Mesothelial cell of epicardium (in vitro differentiated cells): ENCODE measurements at regions not wholly inside any gene's neighbourhood (a gene's known extent, or its start where the extent isn't known, plus 50 kb on each side); places are given as distances from the start of the nearest gene placed in this dataset.
"Not testable (repeated sequence)": the region's sequence is repeated elsewhere in the genome, so short reads cannot be mapped to it uniquely, and the experiment has no call there.

Experiments used
- DNase-seq, 2 experiments: peaks; one replicate each; pipeline ENCODE4 v3.0.0; 2021; ENCODE audit warnings: low spot score in 2 of 2; ENCODE audit not compliant: unreplicated experiment in 2 of 2
- H3K27ac Mint-ChIP-seq: 2 replicates; pipeline ENCODE4 v1.8.0; 2021; ENCODE audit warnings: mixed read lengths
- H3K27me3 Mint-ChIP-seq: 2 replicates; pipeline ENCODE4 v1.8.0; 2021; ENCODE audit warnings: low read depth, mixed read lengths
- H3K36me3 Mint-ChIP-seq: 2 replicates; pipeline ENCODE4 v1.8.0; 2021; ENCODE audit warnings: mixed read lengths
- H3K4me1 Mint-ChIP-seq: 2 replicates; pipeline ENCODE4 v1.8.0; 2021; ENCODE audit warnings: mixed read lengths
- H3K4me3 Mint-ChIP-seq: 2 replicates; pipeline ENCODE4 v1.8.0; 2021; ENCODE audit warnings: mild to moderate bottlenecking, moderate library complexity, mixed read lengths
- H3K9me3 Mint-ChIP-seq: 2 replicates; pipeline ENCODE4 v1.8.0; 2021; ENCODE audit warnings: mixed read lengths
- CTCF ChIP-seq: fragments of 200-600 bp; sonication (generic); IDR thresholded peaks from one replicate; pipeline ENCODE4 v1.5.0; 2021; ENCODE audit warnings: antibody characterized with exemption; ENCODE audit not compliant: unreplicated experiment

GRCh38 chr5:87137283-87137682 lies 130.4 kb upstream of the RASA1 start:
- Mint-ChIP-seq H3K4me3 (no peak overlapping the region), H3K36me3 (no peaks in the 10 kb centered on the region), H3K4me1 (peaks cover 18% of the 10 kb centered on the region), H3K9me3 (peaks cover 5% of the 10 kb centered on the region), H3K27me3 (no peaks in the 10 kb centered on the region), H3K27ac (peak overlapping the region; percentile 59)
- TF ChIP-seq CTCF, result no peak
- no peak for DNase-seq

GRCh38 chr5:87138091-87138805 lies 129.4 kb upstream of the RASA1 start:
- Mint-ChIP-seq H3K4me1 (peaks cover 23% of the 10 kb centered on the region), H3K4me3 (no peak overlapping the region), H3K36me3 (no peaks in the 10 kb centered on the region), H3K27me3 (no peaks in the 10 kb centered on the region), H3K9me3 (peaks cover 5% of the 10 kb centered on the region), H3K27ac (no peak overlapping the region)
- DNase-seq, result no peak
- TF ChIP-seq CTCF, result no peak

GRCh38 chr5:87139795-87140194 lies 127.9 kb upstream of the RASA1 start:
- H3K27ac Mint-ChIP-seq, result no peak overlapping the region
- H3K9me3 Mint-ChIP-seq, result peaks cover 6% of the 10 kb centered on the region
- TF ChIP-seq CTCF, result no peak
- H3K4me1 Mint-ChIP-seq, result peaks cover 23% of the 10 kb centered on the region
- no peak for DNase-seq
- H3K36me3 Mint-ChIP-seq, result no peaks in the 10 kb centered on the region
- no peak overlapping the region for H3K4me3 Mint-ChIP-seq
- no peaks in the 10 kb centered on the region for H3K27me3 Mint-ChIP-seq

GRCh38 chr5:87141544-87141943 lies 126.1 kb upstream of the RASA1 start:
- peaks cover 14% of the 10 kb centered on the region for H3K9me3 Mint-ChIP-seq
- peaks cover 20% of the 10 kb centered on the region for H3K4me1 Mint-ChIP-seq
- H3K4me3 Mint-ChIP-seq, result no peak overlapping the region
- no peak for DNase-seq
- TF ChIP-seq CTCF, result no peak
- no peaks in the 10 kb centered on the region for H3K27me3 Mint-ChIP-seq
- peak overlapping the region; percentile 7 for H3K27ac Mint-ChIP-seq
- no peaks in the 10 kb centered on the region for H3K36me3 Mint-ChIP-seq

GRCh38 chr5:87145853-87146252 lies 121.8 kb upstream of the RASA1 start:
- not testable (repeated sequence) for H3K36me3 Mint-ChIP-seq, H3K27me3 Mint-ChIP-seq, DNase-seq, H3K4me3 Mint-ChIP-seq, H3K27ac Mint-ChIP-seq
- Mint-ChIP-seq H3K9me3 (peaks cover 14% of the 10 kb centered on the region), H3K4me1 (peaks cover 12% of the 10 kb centered on the region)

GRCh38 chr5:87147441-87147840 lies 120.2 kb upstream of the RASA1 start:
- no peaks in the 10 kb centered on the region for H3K27me3 Mint-ChIP-seq
- TF ChIP-seq CTCF, result no peak

More at GRCh38 chr5:87147441-87147840, 120.2 kb upstream of the RASA1 start:
- H3K27ac Mint-ChIP-seq, result no peak overlapping the region
- no peak for DNase-seq
- H3K9me3 Mint-ChIP-seq, result peaks cover 14% of the 10 kb centered on the region
- peaks cover 4% of the 10 kb centered on the region for H3K4me1 Mint-ChIP-seq
- no peak overlapping the region for H3K4me3 Mint-ChIP-seq
- no peaks in the 10 kb centered on the region for H3K36me3 Mint-ChIP-seq
